ENCODE measurements at regions not wholly inside any gene's neighbourhood (a gene's known extent, or its start where the extent isn't known, plus 50 kb on each side); places are given as distances from the start of the nearest gene placed in this dataset.

- TF ChIP-seq CTCF (conservative IDR thresholded peaks at IDR 0.05) (no peak), EZH2 (IDR thresholded peaks at IDR 0.05; ENCODE audit: low read depth) (no peak)
Measured at GRCh38 chr9:126070058-126070655, 256.5 kb upstream of the MVB12B start.
